ENCODE measurements at regions not wholly inside any gene's neighbourhood (a gene's known extent, or its start where the extent isn't known, plus 50 kb on each side); places are given as distances from the start of the nearest gene placed in this dataset.

- no peak overlapping the region for H3K4me3 Mint-ChIP-seq
- no peak overlapping the region for H3K27ac Mint-ChIP-seq
- peaks cover 13% of the 10 kb centered on the region for H3K27me3 Mint-ChIP-seq (ENCODE audit: insufficient read depth, low read depth, poor library complexity)
Observed at GRCh38 chr15:66947471-66947870, 117.9 kb upstream of the SMAD3 start.

More at GRCh38 chr15:66947471-66947870, 117.9 kb upstream of the SMAD3 start:
- ATAC-seq (no peak), DNase-seq (ENCODE audit: low spot score) (peak; percentile 21)
- Histone ChIP-seq H3K79me2 (replicated peaks; ENCODE audit: insufficient read depth) (no peaks in the 10 kb centered on the region), H3K9me2 (ENCODE audit: insufficient read depth) (no peaks in the 10 kb centered on the region), H3F3A (replicated peaks; ENCODE audit: low read depth) (no peaks in the 10 kb centered on the region), H3K4me2 (no peak overlapping the region), H4K20me1 (replicated peaks; ENCODE audit: insufficient read depth) (no peaks in the 10 kb centered on the region), H3K27ac (ENCODE audit: low read depth) (no peak overlapping the region), H2AFZ (no peak overlapping the region), H3K36me3 (ENCODE audit: insufficient read depth) (no peaks in the 10 kb centered on the region), H3K4me3 (no peak overlapping the region), H3K4me1 (ENCODE audit: insufficient read depth) (no peaks in the 10 kb centered on the region), H3K27me3 (ENCODE audit: insufficient read depth) (no peaks in the 10 kb centered on the region)
- Mint-ChIP-seq H3K4me1 (no peaks in the 10 kb centered on the region), H3K9me3 (no peaks in the 10 kb centered on the region), H3K36me3 (ENCODE audit: low read depth) (no peaks in the 10 kb centered on the region)
- TF ChIP-seq CREB1 (CRISPR knock-in tag; IDR thresholded peaks at IDR 0.05; ENCODE audit: low read depth) = no peak
- no peak for TF ChIP-seq CTCF (conservative IDR thresholded peaks at IDR 0.05; ENCODE audit: low read depth in 2 of 2)
- TF ChIP-seq JUNB (IDR thresholded peaks at IDR 0.05; ENCODE audit: unreplicated experiment) = no peak
- TF ChIP-seq NANOG (IDR thresholded peaks at IDR 0.05; ENCODE audit: borderline replicate concordance) = no peak
- no peak for TF ChIP-seq ZNF331 (CRISPR knock-in tag; IDR thresholded peaks at IDR 0.05; ENCODE audit: low read depth)
- no peak for TF ChIP-seq EZH2phosphoT487 (IDR thresholded peaks at IDR 0.05; ENCODE audit: unreplicated experiment)
- TF ChIP-seq ZNF462 (CRISPR knock-in tag; IDR thresholded peaks at IDR 0.05) = no peak
- TF ChIP-seq REST (IDR thresholded peaks at IDR 0.05; ENCODE audit: unreplicated experiment) = no peak
- no peak for TF ChIP-seq STAT1 (IDR thresholded peaks at IDR 0.05; ENCODE audit: unreplicated experiment)
- no peak for TF ChIP-seq ZNF114 (CRISPR knock-in tag; IDR thresholded peaks at IDR 0.05)
- no peak for TF ChIP-seq ETS1 (IDR thresholded peaks at IDR 0.05)
- no peak for TF ChIP-seq POLR2AphosphoS5 (IDR thresholded peaks at IDR 0.05; ENCODE audit: low read depth)
- no peak for TF ChIP-seq EZH2 (IDR thresholded peaks at IDR 0.05; ENCODE audit: low read depth, unreplicated experiment)

Measured in GM23338 (cell line).